ENCODE measurements at regions not wholly inside any gene's neighbourhood (a gene's known extent, or its start where the extent isn't known, plus 50 kb on each side); places are given as distances from the start of the nearest gene placed in this dataset.
"Not testable (repeated sequence)": the region's sequence is repeated elsewhere in the genome, so short reads cannot be mapped to it uniquely, and the experiment has no call there.

DNA sequence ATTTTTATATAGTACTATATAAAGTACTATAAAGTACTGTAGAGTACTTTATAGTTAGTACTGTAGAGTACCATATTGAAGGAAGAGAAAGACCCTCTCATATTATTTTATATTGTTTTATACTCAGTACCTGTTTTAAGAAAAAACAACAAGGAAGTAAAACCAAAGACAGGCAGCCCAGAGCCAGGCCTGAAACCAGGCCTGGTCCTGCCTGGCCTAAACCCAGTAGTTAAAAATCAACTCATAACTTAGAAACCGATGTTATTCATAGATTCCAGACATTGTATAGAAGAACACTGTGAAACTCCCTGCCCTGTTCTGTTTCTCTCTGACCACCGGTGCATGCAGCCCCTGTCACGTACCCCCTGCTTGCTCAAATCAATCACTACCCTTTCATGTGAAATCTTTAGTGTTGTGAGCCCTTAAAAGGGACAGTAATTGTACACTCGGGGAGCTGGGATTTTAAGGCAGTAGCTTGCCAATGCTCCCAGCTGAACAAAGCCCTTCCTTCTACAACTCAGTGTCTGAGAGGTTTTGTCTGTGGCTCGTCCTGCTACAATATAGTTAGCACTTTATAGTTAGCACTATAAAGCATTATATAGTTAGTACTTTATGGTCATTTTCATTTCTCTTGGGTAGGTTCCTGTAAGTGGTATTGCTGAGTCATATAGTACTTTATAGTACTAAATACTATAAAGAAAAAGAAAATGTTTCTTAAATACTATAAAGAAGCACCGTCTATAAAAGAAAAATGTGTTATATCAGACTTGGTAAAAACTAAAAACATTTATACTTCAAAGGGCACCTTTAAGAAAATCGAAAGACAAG is 940.6 kb upstream of the ACO1 start:
- DNase-seq; intact Hi-C loops (cut with DNase I): not testable (repeated sequence)

DNA sequence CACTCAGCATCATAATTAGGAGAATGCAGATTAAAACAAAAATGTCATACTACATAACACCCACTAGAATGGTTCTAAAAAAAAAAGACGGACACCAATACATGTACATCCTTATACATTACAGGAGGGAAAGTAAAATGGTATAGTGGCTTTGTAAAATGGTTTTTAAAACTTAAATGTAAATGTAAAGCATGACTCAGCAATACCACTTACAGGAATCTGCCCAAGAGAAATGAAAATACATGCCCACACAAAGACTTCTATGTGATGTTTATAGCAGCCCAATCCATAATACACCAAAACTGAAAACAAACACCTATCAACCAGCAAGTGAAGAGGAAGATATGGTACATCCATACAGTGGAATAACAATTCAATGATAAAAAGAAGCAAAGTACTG is 939.1 kb upstream of the ACO1 start:
- intact Hi-C loops (cut with DNase I) = no loop called here
- no peak for DNase-seq

DNA sequence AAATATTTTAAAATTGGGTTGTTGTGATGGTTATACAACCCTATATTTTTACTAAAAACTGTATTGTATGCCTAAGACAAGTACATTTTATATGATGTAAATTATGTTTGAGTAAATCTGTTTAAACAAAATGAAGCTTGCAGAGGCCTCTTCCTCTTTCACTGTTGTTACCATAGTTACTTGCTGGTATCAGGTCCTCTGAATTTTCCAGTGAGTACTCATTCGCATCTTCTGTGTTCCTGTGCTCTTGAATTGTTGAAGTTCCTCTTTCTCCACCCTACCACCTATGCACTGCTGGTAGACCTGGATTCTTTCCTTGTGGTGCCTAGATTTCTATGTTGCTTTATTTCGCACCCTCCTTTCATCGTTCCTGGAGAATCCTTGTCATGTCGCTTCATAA is 938.5 kb upstream of the ACO1 start:
- intact Hi-C loops (cut with DNase I) = no loop called here
- no peak for DNase-seq

- intact Hi-C loops (cut with DNase I) = no loop called here
These were observed 917.4 kb upstream of the ACO1 start for GRCh38 chr9:31467075-31467474.

GRCh38 chr9:31470051-31470450 is 914.4 kb upstream of the ACO1 start:
- no peak for DNase-seq
- intact Hi-C loops (cut with DNase I) = no loop called here

More at GRCh38 chr9:31467075-31467474, 917.4 kb upstream of the ACO1 start:
- no peak for DNase-seq

- intact Hi-C loops (cut with DNase I) = no loop called here
- no peak for DNase-seq
These were observed 913.4 kb upstream of the ACO1 start for GRCh38 chr9:31471010-31471409.

GRCh38 chr9:31486630-31487029 is 897.8 kb upstream of the ACO1 start:
- intact Hi-C loops (cut with DNase I) = no loop called here
- no peak for DNase-seq

GRCh38 chr9:31490551-31491106 is 893.8 kb upstream of the ACO1 start:
- no peak for DNase-seq
- intact Hi-C loops (cut with DNase I) = no loop called here

- no peak for DNase-seq
- intact Hi-C loops (cut with DNase I) = no loop called here
These were observed 892.2 kb upstream of the ACO1 start for GRCh38 chr9:31492229-31492628.

DNA sequence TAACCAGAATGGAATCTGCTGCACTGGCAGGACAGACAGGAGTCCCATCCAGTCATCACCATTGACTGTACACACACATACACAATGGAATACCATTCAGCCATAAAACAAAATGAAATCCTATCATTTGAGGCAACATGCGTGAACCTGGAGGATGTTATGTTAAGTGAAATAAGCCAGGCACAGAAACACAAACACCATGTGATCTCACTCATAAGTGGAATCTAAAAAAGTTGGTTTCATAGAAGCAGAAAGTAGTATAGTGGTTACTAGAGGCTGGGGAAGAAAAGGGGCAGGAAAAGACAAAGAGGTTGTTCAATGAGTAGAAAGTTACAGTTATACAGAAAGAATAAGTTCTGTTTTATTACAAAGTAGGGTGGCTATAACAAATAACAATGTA is 884.0 kb upstream of the ACO1 start:
- no peak for DNase-seq
- intact Hi-C loops (cut with DNase I) = no loop called here

GRCh38 chr9:31519011-31519410 is 865.4 kb upstream of the ACO1 start:
- DNase-seq = no peak
- intact Hi-C loops (cut with DNase I) = no loop called here

DNA sequence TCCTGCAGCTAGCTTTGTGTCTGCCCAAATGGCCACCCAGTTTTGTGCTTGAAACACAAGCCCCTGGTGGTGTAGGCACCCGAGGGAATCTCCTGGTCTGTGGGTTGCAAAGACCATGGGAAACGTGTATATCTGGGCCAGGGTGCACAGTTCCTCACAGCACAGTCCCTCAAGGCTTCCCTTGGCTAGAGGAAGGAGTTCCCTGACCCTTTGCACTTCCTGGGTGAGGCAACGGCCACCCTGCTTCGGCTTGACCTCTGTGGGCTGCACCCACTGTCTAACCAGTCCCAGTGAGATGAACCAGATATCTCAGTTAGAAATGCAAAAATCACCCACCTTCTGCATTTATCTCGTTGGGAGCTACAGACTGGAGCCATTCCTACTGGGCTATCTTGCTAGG is 865.0 kb upstream of the ACO1 start:
- intact Hi-C loops (cut with DNase I) = no loop called here
- DNase-seq = no peak

DNA sequence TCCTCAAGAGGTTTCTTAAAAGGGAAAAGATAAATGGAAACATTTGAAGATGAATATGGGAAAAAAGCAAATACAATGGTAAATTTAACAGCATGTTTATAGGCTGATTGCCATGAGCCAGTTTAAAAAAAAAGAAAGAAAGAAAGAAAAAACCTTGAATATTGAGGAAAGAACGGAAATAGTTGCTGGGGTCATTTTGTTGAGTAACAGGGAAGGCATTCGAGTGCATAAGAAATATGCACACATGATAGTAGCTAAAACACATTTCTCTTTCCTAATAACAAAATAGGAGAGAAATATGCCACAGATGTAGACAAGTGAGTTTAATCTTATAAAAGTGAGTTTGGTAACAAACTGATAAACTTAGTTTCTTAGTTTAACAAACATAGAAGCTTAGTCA is 864.6 kb upstream of the ACO1 start:
- DNase-seq = no peak
- intact Hi-C loops (cut with DNase I) = no loop called here

- DNase-seq = no peak
- intact Hi-C loops (cut with DNase I) = no loop called here
These were observed 864.0 kb upstream of the ACO1 start for GRCh38 chr9:31520301-31521085.

GRCh38 chr9:31535651-31536050 is 848.8 kb upstream of the ACO1 start:
- intact Hi-C loops (cut with DNase I) = no loop called here
- peak in 6 of 42 donors; percentile 6 to 39 (median 11) for DNase-seq

DNA sequence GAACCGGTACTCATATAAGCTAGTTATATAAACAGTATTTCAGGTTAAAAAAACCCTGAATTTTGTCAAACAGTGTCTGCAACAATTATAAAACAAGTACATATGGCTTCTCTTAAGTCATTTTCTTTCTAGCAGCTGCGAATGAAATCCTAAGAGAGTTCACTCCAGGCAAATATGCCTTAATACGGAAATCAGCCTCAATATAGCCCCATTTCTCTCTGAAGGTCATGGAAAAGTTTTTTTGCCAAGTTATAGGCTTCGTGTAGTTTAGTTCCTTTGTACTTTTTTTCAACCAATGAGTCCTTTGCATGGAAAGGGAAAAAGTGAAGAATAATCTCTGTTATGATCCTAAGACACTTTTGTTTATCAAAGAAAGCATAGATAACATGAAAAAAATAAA is 848.0 kb upstream of the ACO1 start:
- intact Hi-C loops (cut with DNase I) = no loop called here
- DNase-seq = no peak

DNA sequence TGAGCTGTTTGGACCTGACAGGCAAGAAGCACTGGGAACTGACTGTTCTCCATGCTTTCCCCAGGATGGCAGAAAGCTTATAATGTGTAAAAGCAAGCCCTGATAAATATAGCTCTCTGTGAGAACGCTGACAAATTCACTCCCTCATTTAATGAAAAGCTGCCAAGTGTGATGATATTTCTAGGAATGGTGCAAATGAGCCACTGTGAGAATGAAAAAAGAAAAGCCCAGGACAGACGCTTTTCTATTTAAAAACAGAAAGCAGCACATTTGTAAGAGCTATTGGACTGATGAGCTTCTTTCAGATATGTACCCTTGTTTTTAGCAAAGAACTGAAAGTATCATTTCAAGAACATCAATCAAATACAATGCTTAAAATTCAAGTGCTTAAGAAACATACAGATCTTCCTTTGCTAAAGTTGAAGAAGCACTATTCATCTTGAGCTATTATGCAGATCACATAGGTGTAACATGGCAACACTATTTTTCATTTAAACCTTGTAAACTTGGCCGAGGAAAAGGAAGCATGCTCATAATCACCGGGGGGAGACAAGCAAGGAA is 842.6 kb upstream of the ACO1 start:
- intact Hi-C loops (cut with DNase I) = no loop called here

DNA sequence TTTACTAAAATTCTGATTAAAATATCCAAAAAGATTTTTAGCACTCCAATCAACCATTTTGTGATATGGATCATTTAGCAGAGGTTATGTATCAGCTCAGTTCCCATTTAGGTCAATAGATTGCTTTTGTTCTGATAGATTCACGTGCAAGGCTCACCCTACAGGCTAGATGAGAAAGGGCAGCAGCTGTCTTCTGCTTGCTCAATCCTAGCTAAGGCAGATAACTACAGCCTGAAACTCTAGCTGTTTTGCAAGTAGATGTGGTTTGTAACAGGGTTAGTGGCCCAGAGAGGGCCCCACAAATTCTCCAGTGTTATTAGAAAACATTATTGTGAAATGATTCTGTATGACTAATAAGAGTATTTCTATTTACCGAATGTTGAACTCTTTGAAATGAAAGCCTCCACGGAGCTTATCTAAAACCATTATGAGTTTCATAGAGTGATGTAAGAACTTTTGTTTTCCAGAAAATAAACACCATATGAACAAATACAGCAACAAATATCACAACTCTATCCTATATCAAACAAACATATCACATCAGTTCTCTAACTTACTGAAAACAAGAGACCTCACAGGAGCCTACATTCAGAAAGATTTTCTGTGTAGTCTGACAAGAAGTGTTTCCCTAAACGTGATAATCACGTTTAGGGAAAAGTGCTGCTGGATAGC is 841.9 kb upstream of the ACO1 start:
- DNase-seq = peak in 11 of 42 donors; percentile 2 to 37 (median 22)
- intact Hi-C loops (cut with DNase I) = no loop called here

More for the DNA sequence above, 842.6 kb upstream of the ACO1 start:
- DNase-seq = peak in 23 of 42 donors; percentile 1 to 68 (median 31)

GRCh38 chr9:31554941-31555340 is 829.5 kb upstream of the ACO1 start:
- DNase-seq = no peak
- intact Hi-C loops (cut with DNase I) = no loop called here
